Stomach (tissue), 4 donors: ENCODE measurements at regions not wholly inside any gene's neighbourhood (a gene's known extent, or its start where the extent isn't known, plus 50 kb on each side); places are given as distances from the start of the nearest gene placed in this dataset.

Experiments used
- CTCF ChIP-seq, 7 experiments: fragments of 450-650 bp in 4 of 7; fragments of 200-600 bp in 3 of 7; sonication (generic) in 3 of 7; IDR thresholded peaks; one replicate each; pipeline ENCODE4 v1.5.1; 2016 to 2019; ENCODE audit warnings: antibody characterized with exemption in 7 of 7, control low read depth in 2 of 7, mild to moderate bottlenecking in 1 of 7
- EP300 ChIP-seq: sonication (generic); formaldehyde crosslinking; IDR thresholded peaks from one replicate; pipeline ENCODE4 v1.6.1; 2017; ENCODE audit warnings: antibody characterized with exemption
- POLR2A ChIP-seq, 4 donors: fragments of 450-650 bp; IDR thresholded peaks; one replicate each; pipeline ENCODE4 v1.6.1; 2016; ENCODE audit warnings: antibody characterized with exemption in 4 of 4, control low read depth in 2 of 4, mild to moderate bottlenecking in 1 of 4, moderate library complexity in 1 of 4
- POLR2AphosphoS5 ChIP-seq, 3 donors: sonication (generic); formaldehyde crosslinking; IDR thresholded peaks; one replicate each; pipeline ENCODE4 v1.6.1; 2016; ENCODE audit warnings: antibody characterized with exemption in 3 of 3

- TF ChIP-seq CTCF (IDR thresholded peaks at IDR 0.05) (no peak), EP300 (no peak), POLR2A (IDR thresholded peaks at IDR 0.05) (no peak), POLR2AphosphoS5 (IDR thresholded peaks at IDR 0.05) (no peak)
Measured at GRCh38 chr10:71058308-71058707, 154.1 kb upstream of the UNC5B start.
